ENCODE measurements at regions not wholly inside any gene's neighbourhood (a gene's known extent, or its start where the extent isn't known, plus 50 kb on each side); places are given as distances from the start of the nearest gene placed in this dataset.

- Histone ChIP-seq H3K4me3 (no peak overlapping the region), H3K36me3 (no peaks in the 10 kb centered on the region), H3K27ac (no peak overlapping the region), H3K9me3 (no peaks in the 10 kb centered on the region), H3K27me3 (no peaks in the 10 kb centered on the region), H3K4me1 (no peaks in the 10 kb centered on the region)
- no peak for DNase-seq (ENCODE audit: low spot score in 2 of 2)
- intact Hi-C loops (cut with DNase I), result loop anchor here (10.0 kb wide), 1 partner anchor 766 kb away; no protein-coding TSS in a partner anchor
- no peak for TF ChIP-seq CTCF (IDR thresholded peaks at IDR 0.05)
Measured at GRCh38 chr1:88060750-88061491, 623.2 kb upstream of the PKN2 start.

GRCh38 chr1:88061492-88062177 lies 622.4 kb upstream of the PKN2 start:
- no peaks in the 10 kb centered on the region for H3K4me1 ChIP-seq
- intact Hi-C loops (cut with DNase I), result loop anchor here (10.0 kb wide), 1 partner anchor 767 kb away; no protein-coding TSS in a partner anchor
- H3K4me3 ChIP-seq, result no peak overlapping the region
- no peaks in the 10 kb centered on the region for H3K36me3 ChIP-seq
- H3K9me3 ChIP-seq, result no peaks in the 10 kb centered on the region
- no peaks in the 10 kb centered on the region for H3K27me3 ChIP-seq
- peak; percentile 44 to 73 (median 67) for TF ChIP-seq CTCF (IDR thresholded peaks at IDR 0.05)
- DNase-seq (ENCODE audit: low spot score in 2 of 2), result no peak
- no peak overlapping the region for H3K27ac ChIP-seq

- no peak overlapping the region for H3K27ac ChIP-seq
- H3K9me3 ChIP-seq, result no peaks in the 10 kb centered on the region
- intact Hi-C loops (cut with DNase I), result loop anchor here (10.0 kb wide), 1 partner anchor 768 kb away; no protein-coding TSS in a partner anchor
- no peak overlapping the region for H3K4me3 ChIP-seq
- no peak for DNase-seq (ENCODE audit: low spot score in 2 of 2)
- no peaks in the 10 kb centered on the region for H3K36me3 ChIP-seq
- no peaks in the 10 kb centered on the region for H3K27me3 ChIP-seq
- H3K4me1 ChIP-seq, result no peaks in the 10 kb centered on the region
- no peak for TF ChIP-seq CTCF (IDR thresholded peaks at IDR 0.05)
Measured at GRCh38 chr1:88062650-88063153, 621.4 kb upstream of the PKN2 start.

- no peaks in the 10 kb centered on the region for H3K36me3 ChIP-seq
- no peaks in the 10 kb centered on the region for H3K27me3 ChIP-seq
- no peaks in the 10 kb centered on the region for H3K9me3 ChIP-seq
- no peak for TF ChIP-seq CTCF (IDR thresholded peaks at IDR 0.05)
- no peak overlapping the region for H3K27ac ChIP-seq
- H3K4me1 ChIP-seq, result no peaks in the 10 kb centered on the region
- intact Hi-C loops (cut with DNase I), result loop anchor here (10.0 kb wide), 1 partner anchor 769 kb away; no protein-coding TSS in a partner anchor
- DNase-seq (ENCODE audit: low spot score in 2 of 2), result no peak
- H3K4me3 ChIP-seq, result no peak overlapping the region
Measured at GRCh38 chr1:88063605-88064004, 620.5 kb upstream of the PKN2 start.

GRCh38 chr1:88068407-88068960 lies 615.6 kb upstream of the PKN2 start:
- intact Hi-C loops (cut with DNase I), result loop anchor here (10.0 kb wide), 1 partner anchor 774 kb away; no protein-coding TSS in a partner anchor
- no peak overlapping the region for H3K27ac ChIP-seq
- no peaks in the 10 kb centered on the region for H3K9me3 ChIP-seq
- TF ChIP-seq CTCF (IDR thresholded peaks at IDR 0.05), result no peak
- no peaks in the 10 kb centered on the region for H3K36me3 ChIP-seq
- no peak overlapping the region for H3K4me3 ChIP-seq
- DNase-seq (ENCODE audit: low spot score in 2 of 2), result no peak
- H3K4me1 ChIP-seq, result no peaks in the 10 kb centered on the region
- no peaks in the 10 kb centered on the region for H3K27me3 ChIP-seq

All from ascending aorta (tissue), 2 donors.